Heart left ventricle (tissue), 16 donors: ENCODE measurements at regions not wholly inside any gene's neighbourhood (a gene's known extent, or its start where the extent isn't known, plus 50 kb on each side); places are given as distances from the start of the nearest gene placed in this dataset.

Experiments used
- ATAC-seq, 4 donors: fragments of 200-7000 bp; cut with Tn5 transposase; one replicate each; pipeline ENCODE4 v1.9.1; 2020 to 2022; ENCODE audit warnings: moderate library complexity in 4 of 4, mild to moderate bottlenecking in 3 of 4, moderate number of reproducible peaks in 1 of 4
- DNase-seq, 5 donors: peaks; one replicate each; pipeline ENCODE4 v3.0.0-alpha.2; 2020
- H3K27ac ChIP-seq, 12 donors: fragments of 200-600 bp; sonication (generic) in 4 of 12; one replicate each; pipeline versions ENCODE4 v1.5.0 to v1.8.0; 2016 to 2022; ENCODE audit warnings: mild to moderate bottlenecking in 2 of 12
- H3K27me3 ChIP-seq, 9 donors: fragments of 200-600 bp; sonication (generic) in 2 of 9; one replicate each; pipeline versions ENCODE4 v1.5.1 to v1.8.0; 2016 to 2022; ENCODE audit warnings: mild to moderate bottlenecking in 3 of 9
- H3K36me3 ChIP-seq, 9 donors: fragments of 200-600 bp; sonication (generic) in 2 of 9; one replicate each; pipeline versions ENCODE4 v1.5.0 to v1.8.0; 2018 to 2022; ENCODE audit warnings: mild to moderate bottlenecking in 2 of 9
- H3K4me1 ChIP-seq, 12 donors: fragments of 200-600 bp; sonication (generic) in 4 of 12; one replicate each; pipeline versions ENCODE4 v1.5.0 to v1.8.0; 2016 to 2022; ENCODE audit warnings: mild to moderate bottlenecking in 3 of 12
- H3K4me3 ChIP-seq, 12 donors: fragments of 200-600 bp; sonication (generic) in 4 of 12; one replicate each; pipeline versions ENCODE4 v1.5.0 to v1.8.0; 2017 to 2022; ENCODE audit warnings: mild to moderate bottlenecking in 9 of 12, moderate library complexity in 4 of 12
- H3K9me3 ChIP-seq, 12 donors: fragments of 200-600 bp; sonication (generic) in 4 of 12; one replicate each; pipeline versions ENCODE4 v1.5.0 to v1.8.0; 2016 to 2022; ENCODE audit warnings: mild to moderate bottlenecking in 1 of 12
- CTCF ChIP-seq, 12 donors: fragments of 200-600 bp; sonication (generic) in 4 of 12; IDR thresholded peaks; one replicate each; pipeline versions ENCODE4 v1.5.0 to v1.8.0; 2018 to 2022; ENCODE audit warnings: antibody characterized with exemption in 12 of 12, mild to moderate bottlenecking in 5 of 12
- POLR2A ChIP-seq, 2 donors: fragments of 450-650 bp; IDR thresholded peaks; one replicate each; pipeline ENCODE4 v1.6.1; 2017; ENCODE audit warnings: antibody characterized with exemption in 2 of 2, mild to moderate bottlenecking in 2 of 2, moderate library complexity in 2 of 2
- WGBS, 4 donors: extraction: QIAGEN DNeasy Blood & Tissue Kit in 2 of 4; methylation state at CpG; one replicate each; pipeline versions ENCODE4 v1.1.5 to v1.1.7; 2013 to 2018; 5-methylcytosine and 5-hydroxymethylcytosine counted together
- intact Hi-C, 10 donors: fragments of 100-400 bp; cut with DNase I; formaldehyde crosslinking; loops; one replicate each; pipeline versions ENCODE4 v1.11.1 to v1.14.2; 2022
- donor health status: ischemic (EF 13 %, LVEDD 7.1; RV severe dilation, severe dysfunction).
- donor health status: healthy with polysubstance abuse.
- donor health status: DM: no; HTN: yes; CAD: no.
- donor health status: DM: no; HTN: no; CAD: no.
- donor health status: ischemic (EF 25% LVEDD 6.9; RV normal size, moderate dysfunction).
- donor health status: ischemic (EF 25% LVEDD 5.7; RV mildly dilated, moderate dysfunction).
- donor health status: healthy.
- donor health status: DM: yes; HTN: yes; CAD: no.
- donor health status: ischemic (EF 35%, LVEDD 5.7; RV mildly dilated, moderate dysfunction).
- donor health status: nonischemic (EF 11% LVEDD 7.7; RV severe dilation, severe dysfunction).
- donor health status: DM: yes; HTN: yes; CAD: no.
- donor health status: PGD.
- donor health status: ischemic (EF 29% LVEDD 5.4; RV normal size, mild dysfunction).
- donor health status: nonischemic (EF 23%, LVEDD 6.1; RV moderate dilation, normal function).

GRCh38 chr13:40479196-40479845 is 187.1 kb downstream of the FOXO1 start:
- Histone ChIP-seq H3K36me3 (no peaks in the 10 kb centered on the region), H3K27ac (peak overlapping the region in 2 of 12 donors; percentile 8 to 73), H3K4me3 (no peak overlapping the region), H3K4me1 (peaks cover 6 to 59% (median 37%) of the 10 kb centered on the region in 12 donors), H3K9me3 (no peaks in the 10 kb centered on the region), H3K27me3 (no peaks in the 10 kb centered on the region)
- no peak for TF ChIP-seq CTCF (IDR thresholded peaks at IDR 0.05)
- no peak for TF ChIP-seq POLR2A (IDR thresholded peaks at IDR 0.05)
- 92 to 96% (median 95%) methylated on average over 27 to 28 of the region's 28 CpGs for WGBS, 4 donors
- intact Hi-C loops = loop anchor here in 4 of 10 donors (5.0 to 10.0 kb wide), 4 partner anchors 37 to 415 kb away; partner anchors contain the start of gene FOXO1 (in 2 of the 4)
- no peak for ATAC-seq
- no peak for DNase-seq

- intact Hi-C loops = loop anchor here in 4 of 10 donors (5.0 to 10.0 kb wide), 4 partner anchors 75 to 187 kb away; partner anchors contain the start of gene FOXO1 (in 2 of the 4)
- DNase-seq = no peak
- H3K27ac ChIP-seq = peak overlapping the region in 3 of 12 donors; percentile 8 to 42 (median 26)
- 40 to 54% (median 45%) methylated on average over 17 to 19 of the region's 19 CpGs for WGBS, 4 donors
- H3K4me3 ChIP-seq = no peak overlapping the region
- no peaks in the 10 kb centered on the region for H3K36me3 ChIP-seq
- TF ChIP-seq CTCF (IDR thresholded peaks at IDR 0.05) = no peak
- H3K9me3 ChIP-seq = no peaks in the 10 kb centered on the region
- H3K27me3 ChIP-seq = no peaks in the 10 kb centered on the region
- peaks cover 6 to 59% (median 40%) of the 10 kb centered on the region in 12 donors for H3K4me1 ChIP-seq
- ATAC-seq = peak in 2 of 4 donors; percentile 4 to 18
These were observed 186.2 kb downstream of the FOXO1 start for GRCh38 chr13:40480012-40480914.

- DNase-seq (no peak), ATAC-seq (no peak)
- intact Hi-C loops = loop anchor here in 4 of 10 donors (5.0 to 10.0 kb wide), 4 partner anchors 76 to 186 kb away; partner anchors contain the start of gene FOXO1 (in 2 of the 4)
These were observed 185.4 kb downstream of the FOXO1 start for GRCh38 chr13:40480915-40481516.

More at GRCh38 chr13:40480915-40481516, 185.4 kb downstream of the FOXO1 start:
- no peaks in the 10 kb centered on the region for H3K27me3 ChIP-seq
- TF ChIP-seq CTCF (IDR thresholded peaks at IDR 0.05) = no peak
- TF ChIP-seq POLR2A (IDR thresholded peaks at IDR 0.05) = no peak
- WGBS, 4 donors = 78 to 85% (median 81%) methylated on average over 12 of the region's 12 CpGs
- peak overlapping the region in 2 of 12 donors; percentile 8 to 42 for H3K27ac ChIP-seq
- no peak overlapping the region for H3K4me3 ChIP-seq
- H3K9me3 ChIP-seq = no peaks in the 10 kb centered on the region
- peaks cover 6 to 59% (median 39%) of the 10 kb centered on the region in 12 donors for H3K4me1 ChIP-seq
- H3K36me3 ChIP-seq = no peaks in the 10 kb centered on the region
